BLaER1 (cell line): ENCODE measurements at regions not wholly inside any gene's neighbourhood (a gene's known extent, or its start where the extent isn't known, plus 50 kb on each side); places are given as distances from the start of the nearest gene placed in this dataset.
"Not testable (repeated sequence)": the region's sequence is repeated elsewhere in the genome, so short reads cannot be mapped to it uniquely, and the experiment has no call there.

ENCODE experiments used
- H3K27ac ChIP-seq: shearing (Covaris generic); formaldehyde crosslinking; 2 replicates; pipeline ENCODE4 v1.8.1; 2022
- H3K27me3 ChIP-seq: shearing (Covaris generic); formaldehyde crosslinking; 2 replicates; pipeline ENCODE4 v1.8.1; 2022
- H3K36me3 ChIP-seq: shearing (Covaris generic); formaldehyde crosslinking; 2 replicates; pipeline ENCODE4 v1.8.1; 2022
- H3K4me1 ChIP-seq: shearing (Covaris generic); formaldehyde crosslinking; 2 replicates; pipeline ENCODE4 v1.8.1; 2022
- H3K4me2 ChIP-seq: shearing (Covaris generic); formaldehyde crosslinking; 2 replicates; pipeline ENCODE4 v1.8.1; 2022
- H3K4me3 ChIP-seq: shearing (Covaris generic); formaldehyde crosslinking; 2 replicates; pipeline ENCODE4 v1.8.1; 2022
- H3K9ac ChIP-seq: shearing (Covaris generic); formaldehyde crosslinking; 2 replicates; pipeline ENCODE4 v1.8.1; 2022
- H3K9me3 ChIP-seq: shearing (Covaris generic); formaldehyde crosslinking; 2 replicates; pipeline ENCODE4 v1.8.1; 2022
- H4K20me1 ChIP-seq: shearing (Covaris generic); formaldehyde crosslinking; 2 replicates; pipeline ENCODE4 v1.8.1; 2022
- Cebpa-rat ChIP-seq: shearing (Covaris generic); IDR thresholded peaks from 2 replicates; pipeline ENCODE4 v1.8.1; 2022

- Histone ChIP-seq H4K20me1 (no peaks in the 10 kb centered on the region), H3K27ac (no peak overlapping the region), H3K9ac (no peak overlapping the region), H3K9me3 (no peaks in the 10 kb centered on the region; the same call in 1 of the 2 replicates), H3K4me1 (peaks cover 6% of the 10 kb centered on the region; the same call in 1 of the 2 replicates), H3K4me3 (no peak overlapping the region), H3K4me2 (peak overlapping the region; percentile 44), H3K36me3 (no peaks in the 10 kb centered on the region), H3K27me3 (no peaks in the 10 kb centered on the region)
- TF ChIP-seq Cebpa-rat: no peak
Measured at GRCh38 chr1:105180789-105181188, 1431.1 kb downstream of the AMY1C start.

- peak overlapping the region; percentile 82 for H3K4me2 ChIP-seq
- peaks cover 35% of the 10 kb centered on the region for H3K4me1 ChIP-seq
- H3K27me3 ChIP-seq: no peaks in the 10 kb centered on the region
- no peaks in the 10 kb centered on the region for H4K20me1 ChIP-seq
- 0 out of 2 replicates have a peak, but pooled peaks cover 4% of the 10 kb centered on the region for H3K36me3 ChIP-seq
- no peak overlapping the region for H3K9ac ChIP-seq
- peak overlapping the region; percentile 50; the same call in 1 of the 2 replicates for H3K27ac ChIP-seq
- H3K4me3 ChIP-seq: peak overlapping the region; percentile 45
- TF ChIP-seq Cebpa-rat: no peak
- H3K9me3 ChIP-seq: peaks cover 41% of the 10 kb centered on the region
Measured at GRCh38 chr1:105204836-105205371, 1455.2 kb downstream of the AMY1C start.

DNA sequence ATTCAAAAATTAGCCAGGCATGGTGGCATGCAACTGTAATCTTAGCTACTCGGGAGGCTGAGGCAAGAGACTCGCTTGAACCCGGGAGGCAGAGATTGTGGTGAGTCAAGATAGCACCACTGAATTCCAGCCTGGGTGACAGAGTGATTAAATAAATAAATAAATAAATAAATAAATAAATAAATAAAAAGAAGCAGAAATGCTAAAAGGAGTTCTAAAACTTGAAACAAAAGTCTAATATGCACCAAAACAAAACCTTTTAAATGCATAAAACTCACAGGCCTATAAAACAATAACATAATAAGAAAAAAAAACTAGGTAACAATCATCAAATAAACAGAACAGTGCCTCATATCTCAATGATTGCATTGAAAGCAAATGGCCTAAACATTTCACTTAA, 1458.9 kb downstream of the AMY1C start:
- Histone ChIP-seq H3K27ac (no peak overlapping the region), H3K4me3 (no peak overlapping the region), H3K27me3 (no peaks in the 10 kb centered on the region), H3K9ac (no peak overlapping the region), H3K9me3 (peaks cover 46% of the 10 kb centered on the region), H4K20me1 (no peaks in the 10 kb centered on the region), H3K4me1 (peaks cover 24% of the 10 kb centered on the region), H3K4me2 (no peak overlapping the region), H3K36me3 (0 out of 2 replicates have a peak, but pooled peaks cover 4% of the 10 kb centered on the region)
- TF ChIP-seq Cebpa-rat: no peak

GRCh38 chr1:105210747-105211146, 1461.0 kb downstream of the AMY1C start:
- no peak overlapping the region for H3K4me2 ChIP-seq
- H4K20me1 ChIP-seq: no peaks in the 10 kb centered on the region
- H3K9me3 ChIP-seq: peaks cover 39% of the 10 kb centered on the region
- H3K27me3 ChIP-seq: no peaks in the 10 kb centered on the region
- no peak for TF ChIP-seq Cebpa-rat
- H3K4me3 ChIP-seq: no peak overlapping the region
- peaks cover 2% of the 10 kb centered on the region; the same call in 1 of the 2 replicates for H3K4me1 ChIP-seq
- no peak overlapping the region for H3K27ac ChIP-seq
- H3K9ac ChIP-seq: no peak overlapping the region
- 0 out of 2 replicates have a peak, but pooled peaks cover 2% of the 10 kb centered on the region for H3K36me3 ChIP-seq

GRCh38 chr1:105231378-105231777, 1481.7 kb downstream of the AMY1C start:
- no peaks in the 10 kb centered on the region for H3K27me3 ChIP-seq
- H3K4me3 ChIP-seq: no peak overlapping the region
- H3K4me1 ChIP-seq: no peaks in the 10 kb centered on the region
- no peaks in the 10 kb centered on the region for H3K36me3 ChIP-seq
- peaks cover 23% of the 10 kb centered on the region for H3K9me3 ChIP-seq
- TF ChIP-seq Cebpa-rat: no peak
- H3K4me2 ChIP-seq: no peak overlapping the region
- H4K20me1 ChIP-seq: no peaks in the 10 kb centered on the region
- no peak overlapping the region for H3K9ac ChIP-seq
- H3K27ac ChIP-seq: no peak overlapping the region

GRCh38 chr1:105243411-105243810, 1493.7 kb downstream of the AMY1C start:
- no peak for TF ChIP-seq Cebpa-rat
- Histone ChIP-seq H3K36me3 (no peaks in the 10 kb centered on the region), H3K4me2 (no peak overlapping the region), H4K20me1 (no peaks in the 10 kb centered on the region), H3K9ac (no peak overlapping the region), H3K9me3 (no peaks in the 10 kb centered on the region), H3K27me3 (no peaks in the 10 kb centered on the region), H3K4me1 (no peaks in the 10 kb centered on the region), H3K27ac (no peak overlapping the region), H3K4me3 (no peak overlapping the region)

DNA sequence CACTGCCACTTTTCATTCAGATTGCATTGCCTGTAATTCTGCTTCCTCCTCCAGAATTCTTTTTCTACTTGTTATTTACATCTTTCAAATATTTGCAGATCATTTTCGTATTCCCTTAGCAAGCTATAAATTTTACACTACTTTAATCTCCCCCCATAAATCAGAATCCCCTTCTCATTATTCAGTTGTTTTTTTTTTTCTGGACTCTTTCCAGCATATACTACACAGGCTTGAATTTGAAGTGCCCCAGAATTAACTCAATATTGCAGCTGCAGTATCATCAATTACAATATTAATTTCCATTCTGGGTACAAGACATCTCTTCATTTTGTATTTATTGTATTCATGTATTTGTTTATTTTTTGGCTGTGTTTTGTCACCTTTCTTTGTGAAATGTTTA, 1494.3 kb downstream of the AMY1C start:
- H3K9me3 ChIP-seq: no peaks in the 10 kb centered on the region
- no peak overlapping the region for H3K9ac ChIP-seq
- H3K27ac ChIP-seq: no peak overlapping the region
- no peak overlapping the region for H3K4me3 ChIP-seq
- no peaks in the 10 kb centered on the region for H4K20me1 ChIP-seq
- H3K36me3 ChIP-seq: no peaks in the 10 kb centered on the region
- no peaks in the 10 kb centered on the region for H3K27me3 ChIP-seq
- TF ChIP-seq Cebpa-rat: no peak
- no peak overlapping the region for H3K4me2 ChIP-seq
- no peaks in the 10 kb centered on the region for H3K4me1 ChIP-seq

GRCh38 chr1:105254906-105255305, 1505.2 kb downstream of the AMY1C start:
- no peaks in the 10 kb centered on the region for H3K9me3 ChIP-seq
- H3K27ac ChIP-seq: no peak overlapping the region
- no peak for TF ChIP-seq Cebpa-rat
- H3K27me3 ChIP-seq: no peaks in the 10 kb centered on the region
- no peak overlapping the region for H3K4me3 ChIP-seq
- H4K20me1 ChIP-seq: no peaks in the 10 kb centered on the region
- no peaks in the 10 kb centered on the region for H3K4me1 ChIP-seq
- H3K4me2 ChIP-seq: no peak overlapping the region
- H3K36me3 ChIP-seq: no peaks in the 10 kb centered on the region
- no peak overlapping the region for H3K9ac ChIP-seq

- Histone ChIP-seq H3K9me3 (peaks cover 15% of the 10 kb centered on the region), H3K9ac (no peak overlapping the region), H3K36me3 (no peaks in the 10 kb centered on the region), H3K4me1 (no peaks in the 10 kb centered on the region), H3K27me3 (no peaks in the 10 kb centered on the region), H3K4me2 (no peak overlapping the region), H4K20me1 (no peaks in the 10 kb centered on the region), H3K4me3 (no peak overlapping the region), H3K27ac (no peak overlapping the region)
- TF ChIP-seq Cebpa-rat: no peak
Measured at GRCh38 chr1:105260001-105260400, 1510.3 kb downstream of the AMY1C start.

GRCh38 chr1:105270966-105271365, 1521.3 kb downstream of the AMY1C start:
- H3K9me3 ChIP-seq: no peaks in the 10 kb centered on the region
- H3K4me3 ChIP-seq: no peak overlapping the region
- H3K36me3 ChIP-seq: no peaks in the 10 kb centered on the region
- peaks cover 7% of the 10 kb centered on the region for H3K4me1 ChIP-seq
- no peak overlapping the region for H3K27ac ChIP-seq
- no peaks in the 10 kb centered on the region for H3K27me3 ChIP-seq
- no peak overlapping the region for H3K9ac ChIP-seq
- H3K4me2 ChIP-seq: no peak overlapping the region
- TF ChIP-seq Cebpa-rat: no peak
- no peaks in the 10 kb centered on the region for H4K20me1 ChIP-seq

DNA sequence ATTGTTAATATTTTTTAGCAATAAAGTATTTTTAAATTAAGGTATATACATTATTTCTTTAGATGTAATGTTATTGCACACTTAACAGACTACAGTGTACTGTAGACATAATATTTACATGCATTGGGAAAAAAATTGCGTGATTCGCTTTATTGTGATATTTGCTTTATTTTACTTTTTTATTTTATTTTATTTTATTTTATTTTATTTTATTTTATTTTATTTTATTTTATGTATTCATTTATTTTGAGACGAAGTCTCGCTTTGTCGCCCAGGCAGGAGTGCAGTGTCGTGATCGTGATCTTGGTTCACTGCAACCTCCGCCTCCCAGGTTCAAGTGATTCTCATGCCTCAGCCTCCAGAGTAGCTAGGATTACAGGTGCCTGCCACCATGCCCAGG, 1522.7 kb downstream of the AMY1C start:
- H3K27ac ChIP-seq, H3K9ac ChIP-seq, H3K4me1 ChIP-seq, H3K27me3 ChIP-seq, H3K36me3 ChIP-seq, H4K20me1 ChIP-seq, H3K4me2 ChIP-seq, H3K4me3 ChIP-seq, H3K9me3 ChIP-seq: not testable (repeated sequence)
